Aorta (tissue), 5 donors: ENCODE measurements at regions not wholly inside any gene's neighbourhood (a gene's known extent, or its start where the extent isn't known, plus 50 kb on each side); places are given as distances from the start of the nearest gene placed in this dataset.

Source experiments
- ATAC-seq: fragments of 200-7000 bp; cut with Tn5 transposase; one replicate; pipeline ENCODE4 v1.9.1; 2022; ENCODE audit warnings: moderate library complexity; ENCODE audit not compliant: low FRiP score
- DNase-seq, 2 donors: peaks; one replicate each; pipeline ENCODE4 v3.0.0-alpha.2; 2020
- H3K27ac ChIP-seq, 2 donors: one replicate each; pipeline ENCODE4 v1.5.1; 2013; ENCODE audit warnings: low read length in 2 of 2, mild to moderate bottlenecking in 2 of 2, moderate library complexity in 2 of 2, control low read depth in 1 of 2, inconsistent platforms in 1 of 2, low read depth in 1 of 2
- H3K27me3 ChIP-seq, 2 donors: one replicate each; pipeline ENCODE4 v1.6.1; 2013; ENCODE audit warnings: control low read depth in 1 of 2, low read length in 1 of 2, mild to moderate bottlenecking in 1 of 2, moderate library complexity in 1 of 2; ENCODE audit not compliant: insufficient read depth in 2 of 2, control insufficient read depth in 1 of 2
- H3K36me3 ChIP-seq, 2 donors: one replicate each; pipeline ENCODE4 v1.6.1; 2013; ENCODE audit warnings: control low read depth in 1 of 2, low read length in 1 of 2, mild to moderate bottlenecking in 1 of 2; ENCODE audit not compliant: insufficient read depth in 2 of 2, control insufficient read depth in 1 of 2
- H3K4me1 ChIP-seq, 2 donors: one replicate each; pipeline ENCODE4 v1.6.1; 2013; ENCODE audit warnings: low read length in 2 of 2, control low read depth in 1 of 2, mild to moderate bottlenecking in 1 of 2, moderate library complexity in 1 of 2; ENCODE audit not compliant: insufficient read depth in 2 of 2, control insufficient read depth in 1 of 2
- H3K4me3 ChIP-seq, 2 donors: one replicate each; pipeline ENCODE4 v1.5.1; 2013; ENCODE audit warnings: low read length in 2 of 2, control low read depth in 1 of 2, mild to moderate bottlenecking in 1 of 2
- H3K9me3 ChIP-seq: one replicate; pipeline ENCODE4 v1.6.1; 2013; ENCODE audit warnings: mild to moderate bottlenecking, low read length; ENCODE audit not compliant: control insufficient read depth
- WGBS, 2 donors: extraction: QIAGEN DNeasy Blood & Tissue Kit; methylation state at CpG; one replicate each; pipeline ENCODE4 v1.1.7; 2013; 5-methylcytosine and 5-hydroxymethylcytosine counted together
- intact Hi-C, 2 donors: fragments of 100-400 bp; cut with DNase I; formaldehyde crosslinking; loops; one replicate each; pipeline versions ENCODE4 v1.14.2 to v1.15.0; 2022
- donor health status: healthy with polysubstance abuse.
- donor health status: Bipolar disorder and iron deficiency.
- donor health status: DM: no; HTN: no; CAD: no.
- donor health status: DM: no; HTN: no; CAD: no.
- donor health status: DM: yes; HTN: yes; CAD: no.

GRCh38 chr17:34174496-34174895, 80.6 kb upstream of the CCL2 start:
- Histone ChIP-seq H3K4me3 (no peak overlapping the region), H3K36me3 (no peaks in the 10 kb centered on the region), H3K27ac (no peak overlapping the region), H3K9me3 (no peaks in the 10 kb centered on the region), H3K27me3 (no peaks in the 10 kb centered on the region), H3K4me1 (peaks cover 0 to 2% of the 10 kb centered on the region in 2 donors)
- DNase-seq (no peak), ATAC-seq (no peak)
- 66 to 70% methylated on average over 1 of the region's 1 CpG for WGBS, 2 donors
- intact Hi-C loops = no loop called here

DNA sequence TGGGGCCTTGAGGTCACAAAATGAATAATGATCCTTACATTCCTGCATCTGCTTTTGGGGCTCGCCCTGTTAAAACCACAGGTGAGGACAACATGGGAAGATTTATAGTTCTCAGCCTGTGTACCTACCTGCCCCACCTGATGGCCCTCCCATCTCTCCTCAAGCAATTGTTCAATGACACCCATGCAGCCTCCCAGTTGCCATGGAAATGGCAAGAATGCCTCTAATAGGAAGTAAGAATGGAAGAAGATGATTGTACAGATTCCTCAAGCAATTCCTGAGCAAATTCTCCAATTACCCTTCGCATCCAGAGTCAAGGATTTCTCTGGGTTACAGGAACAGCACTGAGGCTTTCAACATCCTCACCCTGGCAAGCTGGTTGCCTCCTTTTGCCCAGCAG, 78.6 kb upstream of the CCL2 start:
- peaks cover 0 to 2% of the 10 kb centered on the region in 2 donors for H3K4me1 ChIP-seq
- H3K36me3 ChIP-seq = no peaks in the 10 kb centered on the region
- H3K27me3 ChIP-seq = no peaks in the 10 kb centered on the region
- WGBS, 2 donors = 90% methylated on average over 2 of the region's 2 CpGs
- no peak overlapping the region for H3K4me3 ChIP-seq
- ATAC-seq (no peak), DNase-seq (no peak)
- no peak overlapping the region for H3K27ac ChIP-seq
- H3K9me3 ChIP-seq = no peaks in the 10 kb centered on the region
- intact Hi-C loops = no loop called here

- Histone ChIP-seq H3K36me3 (no peaks in the 10 kb centered on the region), H3K4me1 (peaks cover 0 to 2% of the 10 kb centered on the region in 2 donors), H3K4me3 (no peak overlapping the region), H3K27me3 (no peaks in the 10 kb centered on the region), H3K27ac (no peak overlapping the region), H3K9me3 (no peaks in the 10 kb centered on the region)
- intact Hi-C loops = no loop called here
- no peak for ATAC-seq
- WGBS, 2 donors = 2 to 3% methylated on average over 1 of the region's 1 CpG
- no peak for DNase-seq
Observed at GRCh38 chr17:34177642-34178041, 77.4 kb upstream of the CCL2 start.

GRCh38 chr17:34178092-34178491, 77.0 kb upstream of the CCL2 start:
- no peak for DNase-seq
- Histone ChIP-seq H3K4me1 (peaks cover 0 to 2% of the 10 kb centered on the region in 2 donors), H3K27me3 (no peaks in the 10 kb centered on the region), H3K4me3 (no peak overlapping the region), H3K27ac (peak overlapping the region in 1 of 2 donors; percentile 8), H3K36me3 (no peaks in the 10 kb centered on the region), H3K9me3 (no peaks in the 10 kb centered on the region)
- ATAC-seq = no peak
- intact Hi-C loops = no loop called here
- 54 to 62% methylated on average over 3 of the region's 3 CpGs for WGBS, 2 donors

GRCh38 chr17:34182036-34182803, 72.9 kb upstream of the CCL2 start:
- intact Hi-C loops = no loop called here
- Histone ChIP-seq H3K36me3 (no peaks in the 10 kb centered on the region), H3K4me3 (no peak overlapping the region), H3K27me3 (no peaks in the 10 kb centered on the region), H3K27ac (no peak overlapping the region), H3K9me3 (no peaks in the 10 kb centered on the region), H3K4me1 (peaks cover 0 to 2% of the 10 kb centered on the region in 2 donors)
- DNase-seq (no peak), ATAC-seq (no peak)
- WGBS, 2 donors = 32 to 33% methylated on average over 6 of the region's 6 CpGs

DNA sequence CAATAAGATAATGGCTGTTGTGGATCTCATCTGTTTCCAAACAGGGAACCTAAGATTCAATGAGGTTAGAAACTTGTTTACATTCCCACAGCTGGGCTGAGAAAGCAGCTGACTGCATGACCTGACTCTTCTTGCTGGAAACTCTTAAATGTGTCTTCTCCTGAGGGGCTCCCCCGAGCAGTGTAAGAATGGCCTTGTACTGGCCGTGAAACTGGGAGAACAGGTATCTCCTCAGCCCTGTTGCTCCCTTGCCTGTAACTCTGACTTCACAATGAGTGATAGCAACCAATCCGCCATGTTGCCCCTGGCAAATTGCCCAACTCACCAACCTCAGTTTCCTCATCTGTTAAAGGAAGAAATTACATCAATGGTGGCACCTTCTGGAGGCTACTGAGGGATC, 59.1 kb upstream of the CCL2 start:
- no peaks in the 10 kb centered on the region for H3K4me1 ChIP-seq
- intact Hi-C loops = no loop called here
- ATAC-seq = no peak

GRCh38 chr17:34198519-34198918, 56.6 kb upstream of the CCL2 start:
- DNase-seq (no peak), ATAC-seq (no peak)

More for the DNA sequence above, 59.1 kb upstream of the CCL2 start:
- no peak overlapping the region for H3K27ac ChIP-seq
- 70 to 75% methylated on average over 3 of the region's 3 CpGs for WGBS, 2 donors
- no peaks in the 10 kb centered on the region for H3K27me3 ChIP-seq
- no peak for DNase-seq
- no peaks in the 10 kb centered on the region for H3K9me3 ChIP-seq
- H3K36me3 ChIP-seq = no peaks in the 10 kb centered on the region
- H3K4me3 ChIP-seq = no peak overlapping the region

GRCh38 chr17:34199454-34199853, 55.6 kb upstream of the CCL2 start:
- 31 to 33% methylated on average over 7 of the region's 7 CpGs for WGBS, 2 donors
- H3K27me3 ChIP-seq = no peaks in the 10 kb centered on the region
- intact Hi-C loops = no loop called here

More at GRCh38 chr17:34198519-34198918, 56.6 kb upstream of the CCL2 start:
- no peaks in the 10 kb centered on the region for H3K27me3 ChIP-seq
- intact Hi-C loops = loop anchor here in 1 of 2 donors (1.0 kb wide), 1 partner anchor 164 kb away; no protein-coding TSS in a partner anchor
- no peak overlapping the region for H3K27ac ChIP-seq
- H3K36me3 ChIP-seq = no peaks in the 10 kb centered on the region
- WGBS, 2 donors = 30 to 46% methylated on average over 1 of the region's 1 CpG
- no peak overlapping the region for H3K4me3 ChIP-seq
- H3K9me3 ChIP-seq = peaks cover 1% of the 10 kb centered on the region
- no peaks in the 10 kb centered on the region for H3K4me1 ChIP-seq

DNA sequence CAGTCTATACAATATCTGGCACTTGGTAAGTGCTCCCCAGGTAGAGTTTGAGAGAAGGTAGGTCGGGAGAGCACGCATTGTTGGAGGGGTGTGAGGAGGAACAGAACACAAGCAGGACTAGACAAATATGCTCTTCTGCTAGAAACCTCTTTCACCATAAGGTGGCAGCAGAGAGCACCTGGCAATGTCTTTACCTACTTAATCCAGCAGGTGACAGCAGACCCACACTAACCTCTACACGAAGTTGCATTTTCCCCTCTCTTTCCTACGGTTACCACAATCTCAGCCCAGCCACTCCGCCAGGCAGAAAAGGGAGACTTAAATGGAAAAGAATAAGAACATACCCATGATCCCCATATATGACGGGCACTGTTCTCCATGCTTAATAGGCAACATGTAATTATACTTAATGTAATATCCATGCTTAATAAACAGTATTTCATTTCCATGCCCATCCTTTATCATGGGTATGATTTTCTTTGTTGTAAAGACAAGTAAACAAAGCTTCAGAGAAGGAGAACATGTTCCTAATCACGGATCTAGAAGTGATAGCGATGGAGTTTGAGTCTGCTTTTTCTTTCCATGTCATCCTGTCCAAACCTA, 55.1 kb upstream of the CCL2 start:
- intact Hi-C loops = loop anchor here (1.0 to 5.0 kb wide), 5 partner anchors 42 to 161 kb away; no protein-coding TSS in a partner anchor
- no peak overlapping the region for H3K27ac ChIP-seq
- no peaks in the 10 kb centered on the region for H3K27me3 ChIP-seq
- WGBS, 2 donors = 14 to 17% methylated on average over 8 of the region's 8 CpGs
- no peaks in the 10 kb centered on the region for H3K36me3 ChIP-seq
- peaks cover 1% of the 10 kb centered on the region for H3K9me3 ChIP-seq
- H3K4me1 ChIP-seq = no peaks in the 10 kb centered on the region
- no peak overlapping the region for H3K4me3 ChIP-seq
- DNase-seq = peak; percentile 73 to 78
- peak; percentile 94 for ATAC-seq

More at GRCh38 chr17:34199454-34199853, 55.6 kb upstream of the CCL2 start:
- ATAC-seq (no peak), DNase-seq (no peak)
- H3K36me3 ChIP-seq = no peaks in the 10 kb centered on the region
- H3K4me3 ChIP-seq = no peak overlapping the region
- peaks cover 1% of the 10 kb centered on the region for H3K9me3 ChIP-seq
- no peak overlapping the region for H3K27ac ChIP-seq
- no peaks in the 10 kb centered on the region for H3K4me1 ChIP-seq
